HG03039 (cell line): ENCODE measurements at regions not wholly inside any gene's neighbourhood (a gene's known extent, or its start where the extent isn't known, plus 50 kb on each side); places are given as distances from the start of the nearest gene placed in this dataset.
"Not testable (repeated sequence)": the region's sequence is repeated elsewhere in the genome, so short reads cannot be mapped to it uniquely, and the experiment has no call there.

Experiments
- ATAC-seq: cut with Tn5 transposase; IDR thresholded peaks from one replicate; pipeline ENCODE4 v1.9.1; 2021; ENCODE audit warnings: mild to moderate bottlenecking, moderate library complexity; ENCODE audit not compliant: unreplicated experiment

DNA sequence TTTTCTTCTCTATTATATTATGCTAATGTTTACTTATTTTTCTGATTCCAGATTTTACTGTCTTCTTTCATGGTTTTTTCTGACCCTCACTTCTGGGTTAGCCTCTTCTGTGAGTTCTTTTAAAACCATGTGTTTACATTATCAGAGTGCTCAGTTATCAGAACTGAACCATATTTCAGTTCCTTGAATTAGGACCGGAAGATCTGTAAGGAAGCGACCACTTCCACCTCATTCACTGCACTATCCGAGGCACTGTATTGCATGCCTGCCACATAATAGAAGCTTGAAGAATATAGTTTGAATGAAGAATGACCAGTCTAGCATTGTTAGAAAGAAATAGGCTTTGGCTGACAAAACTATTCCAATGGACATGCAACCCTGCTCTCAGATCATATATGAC, 281.0 kb upstream of the DEPDC1 start:
- ATAC-seq = no peak

DNA sequence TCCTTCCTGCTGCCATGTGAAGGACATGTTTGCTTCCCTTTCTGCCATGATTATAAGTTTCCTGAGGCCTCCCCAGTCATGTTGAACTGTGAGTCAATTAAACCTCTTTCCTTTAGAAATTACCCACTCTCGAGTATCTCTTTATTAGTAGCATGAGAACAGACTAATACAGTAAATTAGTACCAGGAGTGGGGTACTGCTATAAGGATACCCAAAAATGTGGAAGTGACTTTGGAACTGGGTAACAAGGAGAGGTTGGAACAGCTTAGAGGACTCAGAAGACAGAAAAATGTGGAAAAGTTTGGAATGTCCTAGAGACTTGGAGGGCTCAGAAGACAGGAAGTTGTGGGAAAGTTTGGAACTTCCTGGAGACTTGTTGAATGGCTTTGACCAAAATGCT, 283.0 kb upstream of the DEPDC1 start:
- ATAC-seq = not testable (repeated sequence)

DNA sequence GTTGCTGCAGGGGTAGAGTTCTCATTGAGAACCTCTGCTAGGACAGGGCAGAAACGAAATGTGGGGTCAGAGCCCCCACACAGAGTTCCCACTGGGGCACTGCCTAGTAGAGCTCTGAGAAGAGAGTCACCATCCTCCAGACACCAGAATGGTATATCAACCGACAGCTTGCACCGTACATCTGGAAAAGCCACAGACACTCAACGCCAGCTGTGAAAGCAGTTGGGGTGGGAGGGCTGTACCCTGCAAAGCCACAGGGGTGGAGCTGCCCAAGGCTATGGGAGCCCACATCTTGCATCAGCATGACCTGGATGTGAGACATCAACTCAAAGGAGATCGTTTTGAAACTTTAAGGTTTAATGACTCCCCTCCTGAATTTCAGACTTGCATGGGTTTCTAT, 284.0 kb upstream of the DEPDC1 start:
- no peak for ATAC-seq

DNA sequence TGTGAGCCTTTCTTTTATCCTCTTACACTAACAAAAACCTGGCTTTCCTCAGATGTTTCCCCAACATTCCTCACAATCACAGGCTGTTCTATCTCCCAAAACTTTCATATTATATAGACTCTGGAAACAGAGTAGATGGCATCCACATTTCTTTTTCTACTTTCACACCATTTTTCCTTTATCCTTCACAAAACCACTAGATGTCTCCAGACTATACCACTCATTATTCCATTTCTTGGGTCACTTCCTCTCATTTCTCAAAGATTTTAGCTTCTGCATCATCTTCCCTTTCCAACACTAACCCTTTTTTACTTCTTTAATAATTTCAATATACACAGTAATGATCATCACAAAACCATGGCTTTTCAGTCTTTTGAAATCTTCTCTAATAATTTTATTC, 286.0 kb upstream of the DEPDC1 start:
- ATAC-seq = no peak

DNA sequence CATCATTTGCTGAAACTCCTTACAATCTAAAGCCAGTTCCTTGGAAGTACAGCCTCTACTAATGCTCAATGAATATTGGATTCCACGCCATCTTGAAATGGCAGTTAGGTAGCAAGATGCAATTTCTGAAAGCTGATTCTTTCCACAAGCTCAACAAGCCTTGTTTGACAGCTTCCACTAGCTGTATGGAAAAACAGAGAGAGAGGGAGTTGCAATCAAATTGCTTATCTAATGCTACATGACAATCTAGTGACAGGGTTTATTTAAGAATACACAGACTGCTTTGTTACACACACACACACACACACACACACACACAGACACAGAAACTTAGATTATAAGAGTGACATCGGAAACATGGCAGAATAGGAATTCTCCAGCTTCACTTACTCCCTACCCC, 288.4 kb upstream of the DEPDC1 start:
- ATAC-seq = no peak

DNA sequence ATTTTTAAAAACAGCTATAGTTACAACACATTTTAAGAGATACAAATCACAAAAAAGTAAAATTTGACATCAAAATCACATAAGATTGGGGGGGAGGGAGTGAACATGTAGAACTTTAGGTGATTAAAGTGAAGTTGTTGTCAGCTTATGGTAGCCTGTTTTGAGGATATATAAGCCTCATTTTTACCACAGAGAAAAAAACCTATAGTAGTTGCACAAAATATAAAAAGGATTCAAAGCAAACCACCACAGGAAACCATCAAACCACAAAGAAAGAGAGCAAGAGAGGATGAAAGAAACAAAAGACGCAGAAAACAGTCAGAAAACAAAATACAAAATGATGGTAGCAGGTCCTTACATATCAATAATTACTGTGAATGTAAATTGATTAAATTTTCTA, 291.9 kb upstream of the DEPDC1 start:
- no peak for ATAC-seq

DNA sequence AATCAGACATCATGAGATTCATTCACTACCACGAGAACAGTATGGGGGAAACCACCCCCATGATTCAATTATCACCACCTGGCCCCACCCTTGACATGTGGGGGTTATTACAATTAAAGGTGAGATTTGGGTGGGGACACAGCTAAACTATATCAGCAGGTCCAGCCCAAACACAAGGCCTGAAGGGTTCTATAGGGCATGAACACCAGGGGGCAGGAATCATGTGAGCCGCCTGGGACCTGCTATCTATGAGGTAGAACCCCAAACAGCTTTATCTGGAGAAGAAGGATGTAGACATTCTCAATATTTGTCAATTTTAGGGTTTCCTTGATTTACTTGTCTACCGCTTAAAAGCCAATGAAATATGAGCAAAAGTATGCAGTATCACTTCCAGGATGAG, 294.9 kb upstream of the DEPDC1 start:
- no peak for ATAC-seq

DNA sequence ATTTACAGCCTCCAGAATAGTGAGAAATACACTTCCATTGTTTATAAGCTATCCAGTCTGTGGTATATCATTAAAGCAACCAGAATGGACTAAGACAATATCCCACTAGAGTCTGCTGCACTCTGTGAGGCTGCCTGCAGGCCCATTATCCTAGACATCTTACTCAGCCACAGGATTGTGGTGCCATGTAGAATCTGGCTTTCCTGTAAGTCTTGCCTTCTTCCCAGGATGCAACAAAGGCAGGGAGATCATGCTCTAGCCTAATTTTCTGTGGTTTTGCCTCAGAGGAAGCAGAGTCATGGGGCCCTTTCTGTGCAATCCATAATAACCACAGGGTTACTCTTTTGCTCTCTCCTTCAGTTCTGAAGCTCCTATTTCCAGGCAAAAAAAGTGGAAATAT, 299.1 kb upstream of the DEPDC1 start:
- ATAC-seq = no peak

DNA sequence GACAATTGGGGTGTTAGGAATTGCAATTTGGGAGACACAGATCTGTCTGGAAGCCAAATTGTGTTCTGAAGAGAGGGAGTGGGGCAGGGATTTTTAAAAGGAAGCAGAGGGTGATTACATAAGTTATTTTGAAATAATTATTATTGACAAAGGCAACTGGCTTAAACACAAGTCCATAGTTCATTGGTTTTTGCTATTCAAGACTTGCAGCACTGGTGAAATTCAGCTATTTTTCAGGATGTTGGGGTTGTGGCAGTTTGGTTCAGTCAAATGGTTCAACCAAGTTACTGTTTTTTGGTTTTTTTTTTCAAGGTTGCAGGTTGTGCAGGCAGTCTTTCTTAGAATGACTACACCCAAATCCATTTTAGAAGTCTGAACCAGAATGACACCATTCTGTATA, 300.0 kb upstream of the DEPDC1 start:
- ATAC-seq = no peak

DNA sequence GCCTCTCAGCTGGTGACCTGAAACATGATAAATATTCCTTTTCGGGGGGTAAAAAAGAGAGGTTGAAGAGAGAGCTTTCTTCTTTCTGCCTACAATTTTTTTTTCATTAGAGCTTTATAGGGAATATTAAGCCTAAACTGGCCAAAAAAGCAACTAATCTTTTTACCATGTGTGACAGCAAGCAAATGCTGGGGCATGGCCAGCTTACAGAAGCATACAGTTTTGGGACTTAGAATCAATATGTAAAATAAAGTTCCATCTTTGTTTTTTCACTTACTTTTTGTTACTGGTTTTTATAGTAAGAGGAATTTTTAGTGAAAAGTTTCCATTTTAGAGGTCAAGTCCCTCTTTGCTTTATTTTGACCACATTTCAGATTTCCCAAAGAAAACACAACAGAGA, 301.2 kb upstream of the DEPDC1 start:
- ATAC-seq = no peak

DNA sequence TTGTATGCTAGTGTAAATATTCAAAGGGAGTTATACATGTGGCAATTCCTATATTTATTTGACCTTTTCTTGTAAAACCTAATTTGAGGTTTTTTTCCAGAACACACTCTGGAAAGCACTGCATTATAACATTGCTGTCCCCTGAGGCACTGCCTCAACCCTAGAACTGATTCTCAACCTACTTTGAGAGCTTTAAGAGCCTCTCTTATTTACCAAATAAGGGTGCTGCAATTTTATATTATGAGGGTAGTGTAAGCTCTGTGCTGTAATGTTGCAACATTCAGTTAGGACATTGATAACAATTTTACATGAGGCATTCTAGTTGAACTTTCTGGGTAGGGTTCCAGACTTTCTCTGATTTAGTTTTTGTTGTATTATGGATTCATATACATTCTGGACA, 302.2 kb upstream of the DEPDC1 start:
- no peak for ATAC-seq

DNA sequence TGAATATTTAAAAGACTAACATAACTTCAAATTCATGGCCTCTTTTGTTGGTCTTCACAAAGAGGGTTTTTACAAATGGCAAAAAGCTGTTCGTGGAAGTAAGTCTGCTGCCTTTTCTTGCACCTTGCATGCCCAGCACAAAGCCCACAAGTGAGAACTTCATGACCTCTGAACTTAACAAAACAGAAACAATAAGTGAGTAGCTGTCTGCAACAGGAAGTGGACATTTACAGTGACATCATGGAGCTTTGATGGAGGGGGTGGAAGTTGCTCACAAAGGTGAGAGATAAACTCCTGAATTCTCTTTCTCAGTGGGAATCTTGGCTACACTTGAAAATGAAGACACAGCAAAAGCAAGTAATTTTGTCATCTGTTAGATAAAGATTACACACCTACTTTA, 303.3 kb upstream of the DEPDC1 start:
- ATAC-seq = no peak

DNA sequence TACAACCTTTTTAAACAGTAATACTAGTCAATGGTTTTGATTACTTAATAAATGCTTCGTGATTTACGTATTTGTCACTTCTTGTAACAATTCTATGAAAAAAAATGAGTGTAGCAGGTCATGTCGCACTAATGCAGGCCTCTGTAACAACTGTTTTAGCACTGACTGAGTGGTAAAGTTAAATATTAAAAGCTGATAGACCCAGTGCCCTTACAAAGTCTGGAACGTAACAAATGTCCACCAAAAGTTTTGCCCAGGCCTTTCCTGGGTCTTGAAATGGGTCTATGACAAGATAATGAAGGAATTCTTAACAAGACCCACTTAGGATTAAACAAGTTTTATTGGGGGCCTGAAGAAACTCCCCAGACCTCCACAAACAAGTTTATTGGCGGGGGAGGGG, 304.6 kb upstream of the DEPDC1 start:
- no peak for ATAC-seq

DNA sequence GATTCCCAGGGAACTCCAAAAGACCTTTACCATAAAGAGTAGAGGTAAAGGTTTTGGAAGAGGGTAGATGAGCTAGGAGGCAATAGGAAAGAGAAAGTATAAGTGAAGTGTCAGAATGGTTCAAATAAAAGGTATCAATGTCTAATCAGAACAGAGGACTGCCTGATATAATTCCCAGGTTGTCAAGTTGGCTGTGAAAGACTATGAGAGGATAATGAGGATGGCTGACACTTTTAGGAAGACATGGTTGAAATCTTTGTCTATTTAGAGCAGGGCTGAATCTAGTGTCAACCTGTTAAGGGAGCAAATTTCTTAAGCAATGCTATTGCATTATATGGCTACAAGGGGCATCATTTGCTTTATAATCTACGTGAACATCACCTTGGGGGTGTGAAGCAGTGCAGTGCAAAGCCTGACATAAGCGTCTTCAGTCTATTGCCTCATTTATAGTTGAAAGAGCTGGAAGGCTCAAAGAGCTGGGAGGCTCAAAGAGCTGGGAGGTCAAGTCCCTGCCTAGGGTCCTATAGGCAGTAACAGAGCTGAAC, 308.3 kb upstream of the DEPDC1 start:
- no peak for ATAC-seq

DNA sequence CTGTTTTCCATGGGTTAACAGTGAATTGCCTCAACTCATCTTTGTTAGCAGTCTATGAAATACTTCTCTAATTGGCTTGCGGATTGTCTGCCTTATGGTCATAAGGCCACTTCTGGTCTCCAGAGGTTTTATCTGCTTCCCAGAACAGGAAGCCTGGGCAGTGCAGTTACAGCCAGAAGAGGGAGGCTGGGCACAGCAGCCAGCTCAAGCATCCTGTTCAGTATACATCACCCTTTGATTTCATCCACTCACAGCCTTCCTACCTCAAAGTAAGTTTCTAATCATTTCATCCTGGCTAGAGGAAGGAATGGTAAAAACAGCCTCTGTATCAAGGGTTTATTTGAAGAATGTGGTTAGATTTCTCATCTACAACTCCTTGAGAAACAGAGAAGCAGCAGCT, 311.5 kb upstream of the DEPDC1 start:
- ATAC-seq = no peak

DNA sequence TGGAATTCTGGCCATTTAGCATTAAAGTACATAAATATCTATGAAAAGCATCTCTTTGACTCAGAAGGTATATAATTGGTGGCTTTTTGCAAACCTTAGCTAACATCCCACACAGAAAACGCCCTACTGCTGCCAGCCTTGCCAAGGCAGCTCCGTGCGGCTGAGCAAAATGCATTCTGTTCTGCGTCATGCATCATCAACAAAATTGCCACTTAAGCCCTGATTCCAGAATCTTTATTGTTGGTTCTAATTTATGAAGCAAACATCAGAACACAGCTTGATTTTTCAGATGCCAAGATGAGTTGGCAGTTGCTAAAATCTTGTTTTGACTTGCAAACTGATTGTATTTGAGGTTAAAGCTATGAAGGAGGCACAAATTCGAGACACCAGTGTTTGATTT, 314.9 kb upstream of the DEPDC1 start:
- ATAC-seq = no peak

DNA sequence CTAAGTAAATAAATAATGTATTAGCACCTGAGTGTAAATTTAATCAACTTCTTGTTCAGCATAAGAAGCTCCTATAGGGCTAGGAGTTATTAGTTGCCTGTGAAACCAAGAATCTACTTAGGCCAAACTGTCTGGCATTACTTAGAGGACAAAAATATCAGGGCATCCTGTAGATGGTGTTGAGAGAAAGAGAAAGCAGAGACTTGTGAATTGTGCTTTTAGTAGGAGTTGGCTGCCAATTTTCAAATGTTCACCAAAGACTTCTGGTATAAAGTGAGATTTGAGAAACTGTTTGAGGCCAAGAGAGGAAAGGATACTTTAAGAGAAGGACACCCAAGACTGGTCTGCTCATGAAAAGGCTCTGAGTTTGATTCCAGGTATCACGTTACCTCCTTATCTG, 315.5 kb upstream of the DEPDC1 start:
- ATAC-seq = no peak

DNA sequence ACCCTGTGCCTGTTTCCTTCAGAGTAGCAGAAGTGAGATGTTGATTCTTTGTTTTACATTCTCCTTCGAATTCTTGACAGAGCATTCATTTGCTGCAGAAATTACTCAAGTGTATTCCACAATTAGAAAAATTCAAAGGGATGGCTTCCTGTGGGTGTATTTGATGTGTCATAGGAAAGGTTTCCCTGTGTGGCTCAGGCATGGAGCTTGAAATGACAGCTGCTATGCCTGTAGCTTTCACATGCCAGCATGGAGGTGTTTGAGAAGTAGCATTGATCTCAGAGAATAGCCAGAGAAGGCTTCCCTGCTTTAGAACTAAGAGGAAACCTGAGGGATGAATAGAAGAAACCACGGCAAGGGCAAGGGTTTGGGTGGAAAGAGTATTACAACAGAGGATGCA, 317.2 kb upstream of the DEPDC1 start:
- ATAC-seq = no peak

DNA sequence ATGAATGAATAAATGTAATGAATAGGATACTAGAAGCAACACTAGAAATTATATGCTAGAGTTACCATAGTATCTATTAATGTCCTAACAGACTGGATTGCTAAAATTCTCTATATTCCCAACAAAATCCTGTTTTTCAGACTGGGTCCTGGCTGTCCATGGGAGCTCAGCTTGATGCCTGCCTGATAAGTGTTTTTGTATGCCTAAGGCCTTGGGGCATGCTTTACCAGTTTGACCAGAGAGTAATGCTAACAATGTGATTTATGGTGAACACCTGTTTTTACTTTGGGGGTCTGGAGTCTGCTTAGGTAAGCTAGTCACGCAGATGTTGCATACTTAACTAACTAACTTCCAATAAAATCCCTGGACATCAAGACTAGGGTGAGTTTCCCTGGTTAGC, 318.8 kb upstream of the DEPDC1 start:
- ATAC-seq = no peak

DNA sequence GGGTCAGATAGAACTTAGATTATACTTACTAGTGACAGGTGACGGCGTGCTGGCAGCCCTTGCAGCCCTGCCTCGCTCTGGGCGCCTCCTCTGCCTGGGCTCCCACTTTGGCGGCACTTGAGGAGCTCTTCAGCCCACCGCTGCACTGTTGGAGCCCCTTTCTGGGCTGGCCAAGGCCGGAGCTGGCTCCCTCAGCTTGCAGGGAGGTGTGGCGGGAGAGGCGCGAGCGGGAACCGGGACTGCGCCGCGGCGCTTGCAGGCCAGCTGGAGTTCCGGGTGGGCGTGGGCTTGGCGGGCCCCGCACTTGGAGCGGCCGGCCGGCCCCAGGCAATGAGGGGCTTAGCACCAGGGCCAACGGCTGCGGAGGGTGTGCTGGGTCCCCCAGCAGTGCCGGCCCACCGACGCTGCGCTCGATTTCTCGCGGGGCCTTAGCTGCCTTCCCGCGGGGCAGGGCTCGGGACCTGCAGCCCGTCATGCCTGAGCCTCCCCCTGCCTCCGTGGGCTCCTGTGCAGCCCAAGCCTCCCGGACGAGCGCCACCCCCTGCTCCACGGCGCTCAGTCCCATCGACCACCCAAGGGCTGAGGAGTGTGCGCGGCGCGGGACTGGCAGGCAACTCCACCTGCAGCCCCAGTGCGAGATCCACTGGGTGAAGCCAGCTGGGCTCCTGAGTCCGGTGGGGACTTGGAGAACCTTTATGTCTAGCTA, 320.8 kb upstream of the DEPDC1 start:
- not testable (repeated sequence) for ATAC-seq

DNA sequence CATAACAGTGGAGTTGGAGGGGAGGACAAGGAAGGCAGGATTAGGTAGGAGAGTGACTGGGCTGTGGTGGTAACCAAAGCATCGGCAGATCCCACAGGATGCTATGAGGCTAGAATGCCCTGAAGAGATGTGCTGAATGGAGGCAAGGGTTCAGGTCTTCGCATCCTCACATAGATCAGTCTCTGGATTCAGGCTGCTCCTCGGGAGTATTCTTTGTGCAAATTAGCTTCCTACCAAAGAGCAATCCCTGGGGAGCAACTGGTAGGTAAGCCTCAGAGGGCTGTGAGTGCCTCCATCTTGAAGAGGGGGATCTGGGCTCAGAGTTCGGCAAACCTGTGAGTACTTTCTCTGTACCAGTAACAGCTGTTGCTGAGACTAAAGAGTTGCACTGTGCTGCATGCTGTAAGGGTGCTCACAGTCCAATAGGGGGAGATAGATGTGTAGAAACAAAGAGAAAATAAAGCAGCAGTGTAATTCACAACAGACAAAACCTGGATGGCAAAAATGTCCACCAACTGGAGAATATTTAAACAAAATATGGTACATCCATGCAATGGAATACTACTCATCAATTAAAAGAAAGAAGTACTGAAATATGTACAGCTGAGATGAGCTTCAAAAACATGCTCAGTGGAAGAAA, 322.4 kb upstream of the DEPDC1 start:
- no peak for ATAC-seq

DNA sequence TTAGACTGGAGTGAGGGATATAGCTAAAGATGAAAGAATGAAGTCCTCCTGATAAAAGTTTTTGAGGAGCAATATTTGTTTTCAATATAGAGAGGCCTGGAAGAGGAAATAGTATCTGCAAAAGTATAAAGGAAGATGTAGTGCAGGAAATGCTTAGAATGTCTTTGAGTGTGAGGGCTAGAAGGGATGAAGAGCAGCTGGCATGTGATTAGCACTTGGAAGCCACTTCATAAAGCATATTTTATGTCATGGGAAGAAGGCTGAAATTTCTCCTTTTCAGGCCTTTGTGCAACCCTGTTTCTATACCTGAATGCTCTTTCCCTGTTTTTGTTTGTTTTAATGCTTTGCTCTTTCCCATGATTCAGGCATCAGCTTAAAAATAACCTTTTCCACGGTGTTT, 323.3 kb upstream of the DEPDC1 start:
- ATAC-seq = no peak

DNA sequence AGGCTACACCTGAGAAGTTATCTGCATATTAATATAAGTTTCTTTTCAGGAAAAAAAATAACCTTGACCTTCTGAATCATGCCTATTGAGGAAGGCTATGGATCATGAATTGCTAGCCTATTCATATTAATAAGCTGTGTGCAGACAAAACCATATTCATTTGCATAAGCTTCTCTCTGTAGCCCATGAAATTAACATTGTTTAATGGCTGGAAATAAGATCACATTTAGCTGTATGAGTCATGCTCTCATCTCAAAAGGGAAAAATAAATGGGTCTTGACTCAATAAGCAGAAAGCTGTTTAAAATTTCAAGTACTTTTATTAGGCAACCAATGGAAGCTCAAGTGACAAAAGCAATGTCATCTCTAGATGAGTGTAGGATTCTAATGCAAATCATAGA, 330.0 kb upstream of the DEPDC1 start:
- no peak for ATAC-seq
